Adrenal gland (tissue), 5 donors: ENCODE measurements at regions not wholly inside any gene's neighbourhood (a gene's known extent, or its start where the extent isn't known, plus 50 kb on each side); places are given as distances from the start of the nearest gene placed in this dataset.

ENCODE experiments used
- POLR2A ChIP-seq, 2 donors: fragments of 450-650 bp; IDR thresholded peaks; one replicate each; pipeline ENCODE4 v1.6.1; 2017; ENCODE audit warnings: antibody characterized with exemption in 2 of 2, mild to moderate bottlenecking in 2 of 2, moderate library complexity in 1 of 2
- TF ChIP-seq, protein P1 (sequence below), 6 experiments: fragments of 450-650 bp in 4 of 6; fragments of 200-600 bp in 2 of 6; sonication (generic) in 1 of 6; IDR thresholded peaks; 1 replicate in 5 of 6; 2 replicates in 1 of 6; pipeline versions ENCODE4 v1.5.1 to v1.8.0; 2016 to 2021; ENCODE audit warnings: antibody characterized with exemption in 6 of 6, mild to moderate bottlenecking in 2 of 6, moderate library complexity in 1 of 6
- donor health status: DM: no; HTN: no; CAD: no.

DNA sequence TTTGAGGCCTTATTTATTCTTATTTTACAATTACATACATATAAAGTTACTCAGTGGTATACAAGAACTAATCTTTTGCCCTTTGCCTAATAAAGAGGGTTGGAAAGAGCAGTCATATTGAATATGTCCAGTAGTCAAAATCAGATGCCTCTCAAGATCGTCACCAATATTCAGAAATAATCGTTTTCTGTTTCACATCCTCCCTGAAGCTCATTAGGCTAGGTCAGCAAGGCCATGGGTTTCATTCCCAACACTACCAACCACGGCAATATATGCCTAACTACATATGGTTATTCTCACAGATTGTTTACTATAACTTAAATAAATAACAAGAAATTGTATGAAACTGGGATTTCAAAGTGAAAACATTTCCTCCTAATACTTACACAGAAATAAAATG lies 167.2 kb upstream of the MANEA start:
- no peak for TF ChIP-seq POLR2A (IDR thresholded peaks at IDR 0.05)
- TF ChIP-seq, protein P1, sequence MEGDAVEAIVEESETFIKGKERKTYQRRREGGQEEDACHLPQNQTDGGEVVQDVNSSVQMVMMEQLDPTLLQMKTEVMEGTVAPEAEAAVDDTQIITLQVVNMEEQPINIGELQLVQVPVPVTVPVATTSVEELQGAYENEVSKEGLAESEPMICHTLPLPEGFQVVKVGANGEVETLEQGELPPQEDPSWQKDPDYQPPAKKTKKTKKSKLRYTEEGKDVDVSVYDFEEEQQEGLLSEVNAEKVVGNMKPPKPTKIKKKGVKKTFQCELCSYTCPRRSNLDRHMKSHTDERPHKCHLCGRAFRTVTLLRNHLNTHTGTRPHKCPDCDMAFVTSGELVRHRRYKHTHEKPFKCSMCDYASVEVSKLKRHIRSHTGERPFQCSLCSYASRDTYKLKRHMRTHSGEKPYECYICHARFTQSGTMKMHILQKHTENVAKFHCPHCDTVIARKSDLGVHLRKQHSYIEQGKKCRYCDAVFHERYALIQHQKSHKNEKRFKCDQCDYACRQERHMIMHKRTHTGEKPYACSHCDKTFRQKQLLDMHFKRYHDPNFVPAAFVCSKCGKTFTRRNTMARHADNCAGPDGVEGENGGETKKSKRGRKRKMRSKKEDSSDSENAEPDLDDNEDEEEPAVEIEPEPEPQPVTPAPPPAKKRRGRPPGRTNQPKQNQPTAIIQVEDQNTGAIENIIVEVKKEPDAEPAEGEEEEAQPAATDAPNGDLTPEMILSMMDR (IDR thresholded peaks at IDR 0.05) = no peak
